Heart left ventricle (tissue), 16 donors: ENCODE measurements at regions not wholly inside any gene's neighbourhood (a gene's known extent, or its start where the extent isn't known, plus 50 kb on each side); places are given as distances from the start of the nearest gene placed in this dataset.

Source experiments
- ATAC-seq, 4 donors: fragments of 200-7000 bp; cut with Tn5 transposase; one replicate each; pipeline ENCODE4 v1.9.1; 2020 to 2022; ENCODE audit warnings: moderate library complexity in 4 of 4, mild to moderate bottlenecking in 3 of 4, moderate number of reproducible peaks in 1 of 4
- DNase-seq, 5 donors: peaks; one replicate each; pipeline ENCODE4 v3.0.0-alpha.2; 2020
- H3K27ac ChIP-seq, 12 donors: fragments of 200-600 bp; sonication (generic) in 4 of 12; one replicate each; pipeline versions ENCODE4 v1.5.0 to v1.8.0; 2016 to 2022; ENCODE audit warnings: mild to moderate bottlenecking in 2 of 12
- H3K27me3 ChIP-seq, 9 donors: fragments of 200-600 bp; sonication (generic) in 2 of 9; one replicate each; pipeline versions ENCODE4 v1.5.1 to v1.8.0; 2016 to 2022; ENCODE audit warnings: mild to moderate bottlenecking in 3 of 9
- H3K36me3 ChIP-seq, 9 donors: fragments of 200-600 bp; sonication (generic) in 2 of 9; one replicate each; pipeline versions ENCODE4 v1.5.0 to v1.8.0; 2018 to 2022; ENCODE audit warnings: mild to moderate bottlenecking in 2 of 9
- H3K4me1 ChIP-seq, 12 donors: fragments of 200-600 bp; sonication (generic) in 4 of 12; one replicate each; pipeline versions ENCODE4 v1.5.0 to v1.8.0; 2016 to 2022; ENCODE audit warnings: mild to moderate bottlenecking in 3 of 12
- H3K4me3 ChIP-seq, 12 donors: fragments of 200-600 bp; sonication (generic) in 4 of 12; one replicate each; pipeline versions ENCODE4 v1.5.0 to v1.8.0; 2017 to 2022; ENCODE audit warnings: mild to moderate bottlenecking in 9 of 12, moderate library complexity in 4 of 12
- H3K9me3 ChIP-seq, 12 donors: fragments of 200-600 bp; sonication (generic) in 4 of 12; one replicate each; pipeline versions ENCODE4 v1.5.0 to v1.8.0; 2016 to 2022; ENCODE audit warnings: mild to moderate bottlenecking in 1 of 12
- CTCF ChIP-seq, 12 donors: fragments of 200-600 bp; sonication (generic) in 4 of 12; IDR thresholded peaks; one replicate each; pipeline versions ENCODE4 v1.5.0 to v1.8.0; 2018 to 2022; ENCODE audit warnings: antibody characterized with exemption in 12 of 12, mild to moderate bottlenecking in 5 of 12
- POLR2A ChIP-seq, 2 donors: fragments of 450-650 bp; IDR thresholded peaks; one replicate each; pipeline ENCODE4 v1.6.1; 2017; ENCODE audit warnings: antibody characterized with exemption in 2 of 2, mild to moderate bottlenecking in 2 of 2, moderate library complexity in 2 of 2
- WGBS, 4 donors: extraction: QIAGEN DNeasy Blood & Tissue Kit in 2 of 4; methylation state at CpG; one replicate each; pipeline versions ENCODE4 v1.1.5 to v1.1.7; 2013 to 2018; 5-methylcytosine and 5-hydroxymethylcytosine counted together
- intact Hi-C, 10 donors: fragments of 100-400 bp; cut with DNase I; formaldehyde crosslinking; loops; one replicate each; pipeline versions ENCODE4 v1.11.1 to v1.14.2; 2022
- donor health status: ischemic (EF 13 %, LVEDD 7.1; RV severe dilation, severe dysfunction).
- donor health status: healthy with polysubstance abuse.
- donor health status: DM: no; HTN: yes; CAD: no.
- donor health status: DM: no; HTN: no; CAD: no.
- donor health status: ischemic (EF 25% LVEDD 6.9; RV normal size, moderate dysfunction).
- donor health status: ischemic (EF 25% LVEDD 5.7; RV mildly dilated, moderate dysfunction).
- donor health status: healthy.
- donor health status: DM: yes; HTN: yes; CAD: no.
- donor health status: ischemic (EF 35%, LVEDD 5.7; RV mildly dilated, moderate dysfunction).
- donor health status: nonischemic (EF 11% LVEDD 7.7; RV severe dilation, severe dysfunction).
- donor health status: DM: yes; HTN: yes; CAD: no.
- donor health status: PGD.
- donor health status: ischemic (EF 29% LVEDD 5.4; RV normal size, mild dysfunction).
- donor health status: nonischemic (EF 23%, LVEDD 6.1; RV moderate dilation, normal function).

GRCh38 chr10:111206521-111206920 lies 129.7 kb downstream of the ADRA2A start:
- H3K9me3 ChIP-seq = no peaks in the 10 kb centered on the region
- no peaks in the 10 kb centered on the region for H3K36me3 ChIP-seq
- H3K4me1 ChIP-seq = no peaks in the 10 kb centered on the region
- TF ChIP-seq POLR2A (IDR thresholded peaks at IDR 0.05) (no peak), CTCF (IDR thresholded peaks at IDR 0.05) (no peak)
- intact Hi-C loops = no loop called here
- DNase-seq (no peak), ATAC-seq (no peak)
- peaks cover 0 to 5% (median 0%) of the 10 kb centered on the region in 9 donors for H3K27me3 ChIP-seq
- no peak overlapping the region for H3K27ac ChIP-seq
- no peak overlapping the region for H3K4me3 ChIP-seq

- Histone ChIP-seq H3K4me3 (no peak overlapping the region), H3K27ac (no peak overlapping the region), H3K4me1 (no peaks in the 10 kb centered on the region), H3K36me3 (no peaks in the 10 kb centered on the region), H3K9me3 (no peaks in the 10 kb centered on the region), H3K27me3 (peaks cover 0 to 5% (median 0%) of the 10 kb centered on the region in 9 donors)
- intact Hi-C loops = no loop called here
- WGBS, 4 donors = 55 to 66% (median 59%) methylated on average over 5 of the region's 5 CpGs
- ATAC-seq = no peak
- no peak for TF ChIP-seq POLR2A (IDR thresholded peaks at IDR 0.05)
- peak in 4 of 12 donors; percentile 9 to 31 (median 20) for TF ChIP-seq CTCF (IDR thresholded peaks at IDR 0.05)
- no peak for DNase-seq
Observed at GRCh38 chr10:111207500-111207899, 130.7 kb downstream of the ADRA2A start.

GRCh38 chr10:111208951-111209350 lies 132.1 kb downstream of the ADRA2A start:
- no peaks in the 10 kb centered on the region for H3K4me1 ChIP-seq
- no peak for DNase-seq
- no peak for ATAC-seq
- no peak overlapping the region for H3K4me3 ChIP-seq
- TF ChIP-seq CTCF (IDR thresholded peaks at IDR 0.05) (no peak), POLR2A (IDR thresholded peaks at IDR 0.05) (no peak)
- WGBS, 4 donors = 52 to 67% (median 59%) methylated on average over 3 of the region's 3 CpGs
- peaks cover 0 to 8% (median 0%) of the 10 kb centered on the region in 12 donors for H3K9me3 ChIP-seq
- H3K27me3 ChIP-seq = peaks cover 0 to 5% (median 0%) of the 10 kb centered on the region in 9 donors
- H3K27ac ChIP-seq = no peak overlapping the region
- H3K36me3 ChIP-seq = no peaks in the 10 kb centered on the region
- intact Hi-C loops = no loop called here

- TF ChIP-seq CTCF (IDR thresholded peaks at IDR 0.05) (no peak), POLR2A (IDR thresholded peaks at IDR 0.05) (no peak)
- ATAC-seq (no peak), DNase-seq (no peak)
- H3K4me3 ChIP-seq = no peak overlapping the region
- WGBS, 4 donors = 48 to 61% (median 54%) methylated on average over 5 of the region's 5 CpGs
- peaks cover 0 to 5% (median 0%) of the 10 kb centered on the region in 9 donors for H3K27me3 ChIP-seq
- no peaks in the 10 kb centered on the region for H3K36me3 ChIP-seq
- no peaks in the 10 kb centered on the region for H3K4me1 ChIP-seq
- intact Hi-C loops = no loop called here
- no peak overlapping the region for H3K27ac ChIP-seq
- peaks cover 0 to 14% (median 0%) of the 10 kb centered on the region in 12 donors for H3K9me3 ChIP-seq
Observed at GRCh38 chr10:111209692-111210091, 132.9 kb downstream of the ADRA2A start.
